ENCODE measurements at regions not wholly inside any gene's neighbourhood (a gene's known extent, or its start where the extent isn't known, plus 50 kb on each side); places are given as distances from the start of the nearest gene placed in this dataset.
A peak's percentile ranks its signal among the peaks of the same experiment; 100 is the strongest.

- no peak overlapping the region for H3K27ac ChIP-seq (ENCODE audit: low read depth, low read length)
- no peaks in the 10 kb centered on the region for H3K27me3 ChIP-seq (ENCODE audit: insufficient read depth, low read length)
- H3K36me3 ChIP-seq (ENCODE audit: insufficient read depth, low read length), result no peaks in the 10 kb centered on the region
- peaks cover 4% of the 10 kb centered on the region for H3K4me1 ChIP-seq (ENCODE audit: insufficient read depth, low read length)
- H3K4me3 ChIP-seq (ENCODE audit: insufficient read depth, low read length), result no peak overlapping the region
- no peak overlapping the region for H3K4me2 ChIP-seq (ENCODE audit: insufficient read depth, low read length)
- H2AFZ ChIP-seq (ENCODE audit: low read length), result no peak overlapping the region
- no peaks in the 10 kb centered on the region for H3K79me2 ChIP-seq (ENCODE audit: insufficient read depth, low read length)
- no peaks in the 10 kb centered on the region for H4K20me1 ChIP-seq (ENCODE audit: insufficient read depth, low read length)
- no peak for DNase-seq (ENCODE audit: insufficient read length, low spot score, missing footprints)
- no peak for TF ChIP-seq CTCF (IDR thresholded peaks at IDR 0.05; ENCODE audit: extremely low read depth, low read depth, low read length)
- H3K9me3 ChIP-seq (ENCODE audit: low read depth, low read length), result no peaks in the 10 kb centered on the region
These were observed 81.6 kb upstream of the SCAF8 start for GRCh38 chr6:154651656-154652055.

GRCh38 chr6:154653385-154653784, 79.8 kb upstream of the SCAF8 start:
- peak; percentile 72 for DNase-seq (ENCODE audit: insufficient read length, low spot score, missing footprints)
- peaks cover 4% of the 10 kb centered on the region for H3K4me1 ChIP-seq (ENCODE audit: insufficient read depth, low read length)
- H3K36me3 ChIP-seq (ENCODE audit: insufficient read depth, low read length), result no peaks in the 10 kb centered on the region
- no peaks in the 10 kb centered on the region for H3K79me2 ChIP-seq (ENCODE audit: insufficient read depth, low read length)
- H3K27ac ChIP-seq (ENCODE audit: low read depth, low read length), result no peak overlapping the region
- H3K4me2 ChIP-seq (ENCODE audit: insufficient read depth, low read length), result peak overlapping the region; percentile 1
- H4K20me1 ChIP-seq (ENCODE audit: insufficient read depth, low read length), result no peaks in the 10 kb centered on the region
- no peak for TF ChIP-seq CTCF (IDR thresholded peaks at IDR 0.05; ENCODE audit: extremely low read depth, low read depth, low read length)
- H3K27me3 ChIP-seq (ENCODE audit: insufficient read depth, low read length), result no peaks in the 10 kb centered on the region
- H3K9me3 ChIP-seq (ENCODE audit: low read depth, low read length), result no peaks in the 10 kb centered on the region
- H2AFZ ChIP-seq (ENCODE audit: low read length), result peak overlapping the region; percentile 37
- no peak overlapping the region for H3K4me3 ChIP-seq (ENCODE audit: insufficient read depth, low read length)

GRCh38 chr6:154653853-154654252, 79.4 kb upstream of the SCAF8 start:
- Histone ChIP-seq H3K27me3 (ENCODE audit: insufficient read depth, low read length) (no peaks in the 10 kb centered on the region), H3K36me3 (ENCODE audit: insufficient read depth, low read length) (no peaks in the 10 kb centered on the region), H3K27ac (ENCODE audit: low read depth, low read length) (no peak overlapping the region), H3K4me1 (ENCODE audit: insufficient read depth, low read length) (peaks cover 4% of the 10 kb centered on the region), H2AFZ (ENCODE audit: low read length) (peak overlapping the region; percentile 68), H3K79me2 (ENCODE audit: insufficient read depth, low read length) (no peaks in the 10 kb centered on the region), H3K4me2 (ENCODE audit: insufficient read depth, low read length) (peak overlapping the region; percentile 70), H3K4me3 (ENCODE audit: insufficient read depth, low read length) (no peak overlapping the region), H3K9me3 (ENCODE audit: low read depth, low read length) (no peaks in the 10 kb centered on the region), H4K20me1 (ENCODE audit: insufficient read depth, low read length) (no peaks in the 10 kb centered on the region)
- TF ChIP-seq CTCF (IDR thresholded peaks at IDR 0.05; ENCODE audit: extremely low read depth, low read depth, low read length), result no peak
- DNase-seq (ENCODE audit: insufficient read length, low spot score, missing footprints), result peak; percentile 61

- TF ChIP-seq CTCF (IDR thresholded peaks at IDR 0.05; ENCODE audit: extremely low read depth, low read depth, low read length), result no peak
- no peaks in the 10 kb centered on the region for H4K20me1 ChIP-seq (ENCODE audit: insufficient read depth, low read length)
- no peak overlapping the region for H3K4me2 ChIP-seq (ENCODE audit: insufficient read depth, low read length)
- H3K79me2 ChIP-seq (ENCODE audit: insufficient read depth, low read length), result no peaks in the 10 kb centered on the region
- peaks cover 4% of the 10 kb centered on the region for H3K4me1 ChIP-seq (ENCODE audit: insufficient read depth, low read length)
- no peak for DNase-seq (ENCODE audit: insufficient read length, low spot score, missing footprints)
- H2AFZ ChIP-seq (ENCODE audit: low read length), result no peak overlapping the region
- no peaks in the 10 kb centered on the region for H3K36me3 ChIP-seq (ENCODE audit: insufficient read depth, low read length)
- no peak overlapping the region for H3K27ac ChIP-seq (ENCODE audit: low read depth, low read length)
- no peak overlapping the region for H3K4me3 ChIP-seq (ENCODE audit: insufficient read depth, low read length)
- no peaks in the 10 kb centered on the region for H3K27me3 ChIP-seq (ENCODE audit: insufficient read depth, low read length)
- H3K9me3 ChIP-seq (ENCODE audit: low read depth, low read length), result no peaks in the 10 kb centered on the region
These were observed 76.6 kb upstream of the SCAF8 start for GRCh38 chr6:154656660-154657059.
